B cell (primary cell): ENCODE measurements at regions not wholly inside any gene's neighbourhood (a gene's known extent, or its start where the extent isn't known, plus 50 kb on each side); places are given as distances from the start of the nearest gene placed in this dataset.

ENCODE experiments used
- CTCF ChIP-seq: fragments of 200-600 bp; IDR thresholded peaks from one replicate; pipeline ENCODE4 v1.8.0; 2022; ENCODE audit warnings: antibody characterized with exemption, mild to moderate bottlenecking
- EZH2 ChIP-seq: IDR thresholded peaks from 2 replicates; pipeline ENCODE4 v1.6.1; 2012; ENCODE audit warnings: borderline replicate concordance, low read depth, mild to moderate bottlenecking, moderate library complexity, low read length; ENCODE audit not compliant: insufficient read depth, poor library complexity, severe bottlenecking

- no peak for TF ChIP-seq CTCF
- TF ChIP-seq EZH2 = no peak
These were observed 78.4 kb upstream of the CCDC179 start for GRCh38 chr11:22938691-22939090.
